A549 (cell line): ENCODE measurements at regions not wholly inside any gene's neighbourhood (a gene's known extent, or its start where the extent isn't known, plus 50 kb on each side); places are given as distances from the start of the nearest gene placed in this dataset.

Source experiments
- CHD4 ChIP-seq: fragments of 200-600 bp; sonication (generic); IDR thresholded peaks from 2 replicates; pipeline ENCODE4 v1.6.1; 2016; ENCODE audit warnings: antibody characterized with exemption, mild to moderate bottlenecking, borderline replicate concordance
- FOSB ChIP-seq: fragments of 250-450 bp; sonication (Bioruptor Pico); IDR thresholded peaks from 2 replicates; pipeline ENCODE4 v1.5.0; 2020; ENCODE audit warnings: mild to moderate bottlenecking, moderate library complexity
- HMGXB4 ChIP-seq: fragments of 250-450 bp; sonication (Bioruptor Pico); IDR thresholded peaks from 2 replicates; pipeline ENCODE4 v1.5.0; 2021; ENCODE audit warnings: mild to moderate bottlenecking, moderate library complexity, borderline replicate concordance
- JUNB ChIP-seq: fragments of >200 bp; sonication (Bioruptor Twin); formaldehyde crosslinking; IDR thresholded peaks from 2 replicates; pipeline ENCODE4 v1.6.1; 2016
- KDM1A ChIP-seq: fragments of 200-600 bp; sonication (generic); IDR thresholded peaks from 2 replicates; pipeline ENCODE4 v1.6.1; 2016; ENCODE audit warnings: low read depth, mild to moderate bottlenecking
- MYC ChIP-seq: IDR thresholded peaks from 2 replicates; pipeline ENCODE4 v1.6.1; 2012; ENCODE audit warnings: mild to moderate bottlenecking, inconsistent platforms, low read length, improper control_type of control experiment, borderline replicate concordance
- POLR2A ChIP-seq: IDR thresholded peaks from 2 replicates; pipeline ENCODE4 v1.6.1; 2012; ENCODE audit warnings: mild to moderate bottlenecking, low read length
- SMC3 ChIP-seq: fragments of >200 bp; sonication (Bioruptor Twin); formaldehyde crosslinking; IDR thresholded peaks from 3 replicates; pipeline ENCODE4 v1.6.1; 2018; ENCODE audit warnings: inconsistent platforms
- ZC3H11A ChIP-seq: fragments of 450-650 bp; IDR thresholded peaks from 2 replicates; pipeline ENCODE4 v1.6.1; 2014; ENCODE audit warnings: antibody characterized with exemption, mild to moderate bottlenecking
- TF ChIP-seq, protein P1 (sequence below): IDR thresholded peaks from 2 replicates; pipeline ENCODE4 v1.6.1; 2012; ENCODE audit warnings: low read depth, borderline replicate concordance
- TF ChIP-seq, protein P2 (sequence below): fragments of >200 bp; sonication (Bioruptor Twin); formaldehyde crosslinking; IDR thresholded peaks from 3 replicates; pipeline ENCODE4 v1.5.1; 2016
- TF ChIP-seq, protein P3 (sequence below): fragments of >200 bp; sonication (Bioruptor Twin); formaldehyde crosslinking; IDR thresholded peaks from 3 replicates; pipeline ENCODE4 v1.6.1; 2016
- TF ChIP-seq, protein P4 (sequence below): fragments of 450-650 bp; IDR thresholded peaks from 2 replicates; pipeline ENCODE4 v1.6.1; 2014; ENCODE audit warnings: antibody characterized with exemption

- TF ChIP-seq, protein P1, sequence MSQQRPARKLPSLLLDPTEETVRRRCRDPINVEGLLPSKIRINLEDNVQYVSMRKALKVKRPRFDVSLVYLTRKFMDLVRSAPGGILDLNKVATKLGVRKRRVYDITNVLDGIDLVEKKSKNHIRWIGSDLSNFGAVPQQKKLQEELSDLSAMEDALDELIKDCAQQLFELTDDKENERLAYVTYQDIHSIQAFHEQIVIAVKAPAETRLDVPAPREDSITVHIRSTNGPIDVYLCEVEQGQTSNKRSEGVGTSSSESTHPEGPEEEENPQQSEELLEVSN, result no peak
- TF ChIP-seq, protein P2, sequence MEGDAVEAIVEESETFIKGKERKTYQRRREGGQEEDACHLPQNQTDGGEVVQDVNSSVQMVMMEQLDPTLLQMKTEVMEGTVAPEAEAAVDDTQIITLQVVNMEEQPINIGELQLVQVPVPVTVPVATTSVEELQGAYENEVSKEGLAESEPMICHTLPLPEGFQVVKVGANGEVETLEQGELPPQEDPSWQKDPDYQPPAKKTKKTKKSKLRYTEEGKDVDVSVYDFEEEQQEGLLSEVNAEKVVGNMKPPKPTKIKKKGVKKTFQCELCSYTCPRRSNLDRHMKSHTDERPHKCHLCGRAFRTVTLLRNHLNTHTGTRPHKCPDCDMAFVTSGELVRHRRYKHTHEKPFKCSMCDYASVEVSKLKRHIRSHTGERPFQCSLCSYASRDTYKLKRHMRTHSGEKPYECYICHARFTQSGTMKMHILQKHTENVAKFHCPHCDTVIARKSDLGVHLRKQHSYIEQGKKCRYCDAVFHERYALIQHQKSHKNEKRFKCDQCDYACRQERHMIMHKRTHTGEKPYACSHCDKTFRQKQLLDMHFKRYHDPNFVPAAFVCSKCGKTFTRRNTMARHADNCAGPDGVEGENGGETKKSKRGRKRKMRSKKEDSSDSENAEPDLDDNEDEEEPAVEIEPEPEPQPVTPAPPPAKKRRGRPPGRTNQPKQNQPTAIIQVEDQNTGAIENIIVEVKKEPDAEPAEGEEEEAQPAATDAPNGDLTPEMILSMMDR, result no peak
- no peak for TF ChIP-seq KDM1A
- no peak for TF ChIP-seq HMGXB4
- TF ChIP-seq, protein P3, sequence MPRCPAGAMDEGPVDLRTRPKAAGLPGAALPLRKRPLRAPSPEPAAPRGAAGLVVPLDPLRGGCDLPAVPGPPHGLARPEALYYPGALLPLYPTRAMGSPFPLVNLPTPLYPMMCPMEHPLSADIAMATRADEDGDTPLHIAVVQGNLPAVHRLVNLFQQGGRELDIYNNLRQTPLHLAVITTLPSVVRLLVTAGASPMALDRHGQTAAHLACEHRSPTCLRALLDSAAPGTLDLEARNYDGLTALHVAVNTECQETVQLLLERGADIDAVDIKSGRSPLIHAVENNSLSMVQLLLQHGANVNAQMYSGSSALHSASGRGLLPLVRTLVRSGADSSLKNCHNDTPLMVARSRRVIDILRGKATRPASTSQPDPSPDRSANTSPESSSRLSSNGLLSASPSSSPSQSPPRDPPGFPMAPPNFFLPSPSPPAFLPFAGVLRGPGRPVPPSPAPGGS, result no peak
- TF ChIP-seq, protein P4, sequence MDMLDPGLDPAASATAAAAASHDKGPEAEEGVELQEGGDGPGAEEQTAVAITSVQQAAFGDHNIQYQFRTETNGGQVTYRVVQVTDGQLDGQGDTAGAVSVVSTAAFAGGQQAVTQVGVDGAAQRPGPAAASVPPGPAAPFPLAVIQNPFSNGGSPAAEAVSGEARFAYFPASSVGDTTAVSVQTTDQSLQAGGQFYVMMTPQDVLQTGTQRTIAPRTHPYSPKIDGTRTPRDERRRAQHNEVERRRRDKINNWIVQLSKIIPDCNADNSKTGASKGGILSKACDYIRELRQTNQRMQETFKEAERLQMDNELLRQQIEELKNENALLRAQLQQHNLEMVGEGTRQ, result no peak
- TF ChIP-seq SMC3, result no peak
- TF ChIP-seq CHD4, result no peak
- no peak for TF ChIP-seq ZC3H11A
- no peak for TF ChIP-seq JUNB
- no peak for TF ChIP-seq POLR2A
- TF ChIP-seq MYC, result no peak
- TF ChIP-seq FOSB (CRISPR knock-in tag), result no peak
Measured at GRCh38 chr5:53257806-53258373, 148.3 kb upstream of the MOCS2 start.
